Naive thymus-derived CD4-positive, alpha-beta T cell (primary cell): ENCODE measurements at regions not wholly inside any gene's neighbourhood (a gene's known extent, or its start where the extent isn't known, plus 50 kb on each side); places are given as distances from the start of the nearest gene placed in this dataset.

Source experiments
- ATAC-seq: fragments of 150-1000 bp; cut with Tn5 transposase; 2 replicates; pipeline ENCODE4 v1.10.0; 2021; ENCODE audit warnings: mild to moderate bottlenecking, moderate library complexity
- CTCF ChIA-PET: fragments of 350-600 bp; sonication (Branson Sonifier 250); formaldehyde crosslinking; loops from one replicate; lab custom pipeline; 2021; ENCODE audit warnings: antibody characterized with exemption; lab: Charles Lee
- POLR2A ChIA-PET: fragments of 350-600 bp; sonication (Branson Sonifier 250); formaldehyde crosslinking; loops from one replicate; lab custom pipeline; 2021; ENCODE audit warnings: antibody characterized with exemption, inconsistent platforms; lab: Charles Lee
- DNase-seq, 9 donors: peaks; one replicate each; pipeline versions ENCODE4 v3.0.0 to v3.0.0-alpha.2; 2020 to 2022; ENCODE audit warnings: mixed read lengths in 1 of 9
- H3K27ac ChIP-seq: one replicate; pipeline ENCODE4 v1.7.0; 2013; ENCODE audit warnings: mild to moderate bottlenecking, low read depth, low read length, moderate library complexity
- H3K27me3 ChIP-seq, 2 donors: one replicate each; pipeline ENCODE4 v1.7.0; 2013; ENCODE audit warnings: low read length in 2 of 2, mild to moderate bottlenecking in 2 of 2, moderate library complexity in 2 of 2; ENCODE audit not compliant: control insufficient read depth in 2 of 2, insufficient read depth in 2 of 2
- H3K36me3 ChIP-seq, 3 experiments: 1 replicate in 2 of 3; 2 replicates in 1 of 3; pipeline ENCODE4 v1.7.0; 2013; ENCODE audit warnings: low read length in 3 of 3, mild to moderate bottlenecking in 3 of 3, moderate library complexity in 1 of 3; ENCODE audit not compliant: insufficient read depth in 3 of 3, control insufficient read depth in 2 of 3
- H3K4me1 ChIP-seq, 2 donors: one replicate each; pipeline ENCODE4 v1.7.0; 2013; ENCODE audit warnings: low read length in 2 of 2, mild to moderate bottlenecking in 2 of 2, moderate library complexity in 1 of 2; ENCODE audit not compliant: control insufficient read depth in 2 of 2, insufficient read depth in 2 of 2
- H3K4me3 ChIP-seq: 2 replicates; pipeline ENCODE4 v1.7.0; 2013; ENCODE audit warnings: mild to moderate bottlenecking, low read length
- H3K9me3 ChIP-seq, 3 experiments: 1 replicate in 2 of 3; 2 replicates in 1 of 3; pipeline ENCODE4 v1.7.0; 2013; ENCODE audit warnings: low read length in 3 of 3; ENCODE audit not compliant: control insufficient read depth in 2 of 3
- H3K27ac Mint-ChIP-seq, 9 donors: one replicate each; pipeline ENCODE4 v1.8.0; 2020 to 2022; ENCODE audit warnings: mixed read lengths in 9 of 9, mild to moderate bottlenecking in 8 of 9, moderate library complexity in 5 of 9, inconsistent platforms in 2 of 9
- H3K27me3 Mint-ChIP-seq, 5 donors: one replicate each; pipeline ENCODE4 v1.8.0; 2021 to 2022; ENCODE audit warnings: mixed read lengths in 5 of 5, mild to moderate bottlenecking in 1 of 5
- H3K36me3 Mint-ChIP-seq, 5 donors: one replicate each; pipeline ENCODE4 v1.8.0; 2020 to 2022; ENCODE audit warnings: mixed read lengths in 5 of 5, mild to moderate bottlenecking in 3 of 5, inconsistent platforms in 1 of 5
- H3K4me1 Mint-ChIP-seq, 7 donors: one replicate each; pipeline ENCODE4 v1.8.0; 2020 to 2022; ENCODE audit warnings: mixed read lengths in 7 of 7, mild to moderate bottlenecking in 3 of 7, inconsistent platforms in 1 of 7
- H3K4me3 Mint-ChIP-seq, 10 donors: one replicate each; pipeline ENCODE4 v1.8.0; 2020 to 2022; ENCODE audit warnings: mild to moderate bottlenecking in 10 of 10, mixed read lengths in 10 of 10, moderate library complexity in 6 of 10, inconsistent platforms in 2 of 10
- H3K9me3 Mint-ChIP-seq, 11 donors: one replicate each; pipeline ENCODE4 v1.8.0; 2020 to 2022; ENCODE audit warnings: mixed read lengths in 11 of 11, mild to moderate bottlenecking in 4 of 11, inconsistent platforms in 1 of 11, moderate library complexity in 1 of 11
- intact Hi-C, 2 donors: fragments of 100-400 bp; cut with micrococcal nuclease; formaldehyde crosslinking; loops; one replicate each; pipeline ENCODE4 v1.15.1; 2023

GRCh38 chr6:79422666-79423065 is 114.6 kb downstream of the LCA5 start:
- POLR2A ChIA-PET, result no interaction called here
- H3K4me3 Mint-ChIP-seq, result no peak overlapping the region
- Histone ChIP-seq H3K27me3 (no peaks in the 10 kb centered on the region), H3K9me3 (no peaks in the 10 kb centered on the region), H3K4me1 (no peaks in the 10 kb centered on the region), H3K27ac (no peak overlapping the region), H3K4me3 (no peak overlapping the region), H3K36me3 (no peaks in the 10 kb centered on the region)
- no peaks in the 10 kb centered on the region for H3K36me3 Mint-ChIP-seq
- CTCF ChIA-PET, result no interaction called here
- no peaks in the 10 kb centered on the region for H3K4me1 Mint-ChIP-seq
- intact Hi-C loops, result no loop called here
- H3K27ac Mint-ChIP-seq, result no peak overlapping the region
- H3K27me3 Mint-ChIP-seq, result peaks cover 0 to 20% (median 7%) of the 10 kb centered on the region in 5 donors
- peaks cover 0 to 4% (median 0%) of the 10 kb centered on the region in 11 donors for H3K9me3 Mint-ChIP-seq
- DNase-seq (no peak), ATAC-seq (no peak)

- DNase-seq (no peak), ATAC-seq (no peak)
- Mint-ChIP-seq H3K27ac (no peak overlapping the region), H3K4me3 (no peak overlapping the region), H3K36me3 (no peaks in the 10 kb centered on the region), H3K27me3 (peaks cover 0 to 20% (median 7%) of the 10 kb centered on the region in 5 donors), H3K9me3 (peaks cover 0 to 4% (median 0%) of the 10 kb centered on the region in 11 donors), H3K4me1 (no peaks in the 10 kb centered on the region)
- intact Hi-C loops, result no loop called here
- H3K36me3 ChIP-seq, result no peaks in the 10 kb centered on the region
- H3K4me1 ChIP-seq, result no peaks in the 10 kb centered on the region
- no peaks in the 10 kb centered on the region for H3K27me3 ChIP-seq
- no peaks in the 10 kb centered on the region for H3K9me3 ChIP-seq
- no peak overlapping the region for H3K4me3 ChIP-seq
- no peak overlapping the region for H3K27ac ChIP-seq
- ChIA-PET POLR2A (no interaction called here), CTCF (no interaction called here)
These were observed 115.3 kb downstream of the LCA5 start for GRCh38 chr6:79421707-79422484.

- Histone ChIP-seq H3K9me3 (no peaks in the 10 kb centered on the region), H3K4me3 (no peak overlapping the region), H3K27me3 (no peaks in the 10 kb centered on the region), H3K4me1 (no peaks in the 10 kb centered on the region), H3K36me3 (no peaks in the 10 kb centered on the region), H3K27ac (no peak overlapping the region)
- Mint-ChIP-seq H3K27me3 (peaks cover 0 to 18% (median 7%) of the 10 kb centered on the region in 5 donors), H3K36me3 (no peaks in the 10 kb centered on the region), H3K4me3 (no peak overlapping the region), H3K9me3 (peaks cover 0 to 4% (median 0%) of the 10 kb centered on the region in 11 donors), H3K4me1 (no peaks in the 10 kb centered on the region), H3K27ac (no peak overlapping the region)
- POLR2A ChIA-PET, result no interaction called here
- intact Hi-C loops, result no loop called here
- DNase-seq (no peak), ATAC-seq (no peak)
- CTCF ChIA-PET, result interaction anchor here (1.1 kb wide), 1 partner anchor 393 kb away, joined by 3 read pairs; no protein-coding TSS in a partner anchor
These were observed 116.2 kb downstream of the LCA5 start for GRCh38 chr6:79421001-79421411.

- ChIA-PET POLR2A (no interaction called here), CTCF (interaction anchor here (1.1 kb wide), 1 partner anchor 394 kb away, joined by 3 read pairs; no protein-coding TSS in a partner anchor)
- Mint-ChIP-seq H3K4me3 (no peak overlapping the region), H3K9me3 (peaks cover 0 to 4% (median 0%) of the 10 kb centered on the region in 11 donors), H3K27ac (no peak overlapping the region), H3K36me3 (no peaks in the 10 kb centered on the region), H3K4me1 (no peaks in the 10 kb centered on the region), H3K27me3 (peaks cover under 1 to 15% (median 10%) of the 10 kb centered on the region in 5 donors)
- Histone ChIP-seq H3K27me3 (no peaks in the 10 kb centered on the region), H3K36me3 (no peaks in the 10 kb centered on the region), H3K4me1 (no peaks in the 10 kb centered on the region), H3K4me3 (no peak overlapping the region), H3K9me3 (no peaks in the 10 kb centered on the region), H3K27ac (no peak overlapping the region)
- intact Hi-C loops, result no loop called here
- ATAC-seq, result no peak
- DNase-seq, result no peak
These were observed 117.2 kb downstream of the LCA5 start for GRCh38 chr6:79420054-79420453.

- H3K4me3 ChIP-seq, result no peak overlapping the region
- ChIA-PET POLR2A (no interaction called here), CTCF (no interaction called here)
- ATAC-seq (no peak), DNase-seq (no peak)
- peaks cover 0 to 10% (median 5%) of the 10 kb centered on the region in 5 donors for H3K27me3 Mint-ChIP-seq
- H3K9me3 Mint-ChIP-seq, result peaks cover 0 to 4% (median 0%) of the 10 kb centered on the region in 11 donors
- no peaks in the 10 kb centered on the region for H3K4me1 Mint-ChIP-seq
- no peaks in the 10 kb centered on the region for H3K36me3 ChIP-seq
- intact Hi-C loops, result no loop called here
- H3K36me3 Mint-ChIP-seq, result no peaks in the 10 kb centered on the region
- no peaks in the 10 kb centered on the region for H3K27me3 ChIP-seq
- H3K9me3 ChIP-seq, result no peaks in the 10 kb centered on the region
- H3K27ac Mint-ChIP-seq, result no peak overlapping the region
- H3K4me1 ChIP-seq, result no peaks in the 10 kb centered on the region
- no peak overlapping the region for H3K27ac ChIP-seq
- H3K4me3 Mint-ChIP-seq, result no peak overlapping the region
These were observed 120.3 kb downstream of the LCA5 start for GRCh38 chr6:79416931-79417330.

- DNase-seq (no peak), ATAC-seq (no peak)
- H3K27ac ChIP-seq, result no peak overlapping the region
- CTCF ChIA-PET, result no interaction called here
- H3K4me3 ChIP-seq, result no peak overlapping the region
- Mint-ChIP-seq H3K36me3 (no peaks in the 10 kb centered on the region), H3K27ac (no peak overlapping the region), H3K27me3 (peaks cover 0 to 9% (median 5%) of the 10 kb centered on the region in 5 donors), H3K4me1 (no peaks in the 10 kb centered on the region), H3K9me3 (peaks cover 0 to 4% (median 0%) of the 10 kb centered on the region in 11 donors), H3K4me3 (no peak overlapping the region)
- H3K9me3 ChIP-seq, result no peaks in the 10 kb centered on the region
- intact Hi-C loops, result no loop called here
- no peaks in the 10 kb centered on the region for H3K4me1 ChIP-seq
- H3K36me3 ChIP-seq, result no peaks in the 10 kb centered on the region
- POLR2A ChIA-PET, result no interaction called here
- H3K27me3 ChIP-seq, result no peaks in the 10 kb centered on the region
These were observed 123.6 kb downstream of the LCA5 start for GRCh38 chr6:79413562-79414002.

GRCh38 chr6:79410806-79411205 is 126.4 kb downstream of the LCA5 start:
- ChIA-PET POLR2A (no interaction called here), CTCF (no interaction called here)
- peaks cover 0 to 11% (median 0%) of the 10 kb centered on the region in 5 donors for H3K27me3 Mint-ChIP-seq
- H3K9me3 Mint-ChIP-seq, result no peaks in the 10 kb centered on the region
- intact Hi-C loops, result no loop called here
- no peaks in the 10 kb centered on the region for H3K36me3 Mint-ChIP-seq
- H3K4me3 Mint-ChIP-seq, result no peak overlapping the region
- Histone ChIP-seq H3K4me3 (no peak overlapping the region), H3K9me3 (no peaks in the 10 kb centered on the region), H3K36me3 (no peaks in the 10 kb centered on the region), H3K27ac (no peak overlapping the region), H3K4me1 (no peaks in the 10 kb centered on the region), H3K27me3 (no peaks in the 10 kb centered on the region)
- DNase-seq (no peak), ATAC-seq (no peak)
- no peak overlapping the region for H3K27ac Mint-ChIP-seq
- no peaks in the 10 kb centered on the region for H3K4me1 Mint-ChIP-seq
